ENCODE measurements at regions not wholly inside any gene's neighbourhood (a gene's known extent, or its start where the extent isn't known, plus 50 kb on each side); places are given as distances from the start of the nearest gene placed in this dataset.

GRCh38 chr6:92050216-92050615 lies 1369.1 kb downstream of the EPHA7 start:
- DNase-seq (ENCODE audit: low spot score), result no peak

- DNase-seq (ENCODE audit: low spot score), result no peak
These were observed 1371.5 kb downstream of the EPHA7 start for GRCh38 chr6:92047860-92048259.

GRCh38 chr6:92047152-92047850 lies 1372.1 kb downstream of the EPHA7 start:
- DNase-seq (ENCODE audit: low spot score), result no peak

GRCh38 chr6:92044312-92044711 lies 1375.0 kb downstream of the EPHA7 start:
- DNase-seq (ENCODE audit: low spot score), result no peak

GRCh38 chr6:92043777-92044176 lies 1375.6 kb downstream of the EPHA7 start:
- DNase-seq (ENCODE audit: low spot score), result no peak

- DNase-seq (ENCODE audit: low spot score), result no peak
These were observed 1392.5 kb downstream of the EPHA7 start for GRCh38 chr6:92026878-92027277.

GRCh38 chr6:92024881-92025280 lies 1394.5 kb downstream of the EPHA7 start:
- no peak for DNase-seq (ENCODE audit: low spot score)

GRCh38 chr6:92024110-92024509 lies 1395.2 kb downstream of the EPHA7 start:
- DNase-seq (ENCODE audit: low spot score), result no peak

- no peak for DNase-seq (ENCODE audit: low spot score)
These were observed 1395.9 kb downstream of the EPHA7 start for GRCh38 chr6:92023410-92023966.

- DNase-seq (ENCODE audit: low spot score), result no peak
These were observed 1407.6 kb downstream of the EPHA7 start for GRCh38 chr6:92011681-92012245.

GRCh38 chr6:92008757-92009502 lies 1410.4 kb downstream of the EPHA7 start:
- DNase-seq (ENCODE audit: low spot score), result no peak

GRCh38 chr6:92000112-92000511 lies 1413.2 kb upstream of the MAP3K7 start:
- no peak for DNase-seq (ENCODE audit: low spot score)

GRCh38 chr6:91994787-91995186 lies 1407.9 kb upstream of the MAP3K7 start:
- no peak for DNase-seq (ENCODE audit: low spot score)

- DNase-seq (ENCODE audit: low spot score), result no peak
These were observed 1395.7 kb upstream of the MAP3K7 start for GRCh38 chr6:91982559-91982958.

- DNase-seq (ENCODE audit: low spot score), result no peak
These were observed 1389.9 kb upstream of the MAP3K7 start for GRCh38 chr6:91976797-91977196.

GRCh38 chr6:91970700-91971099 lies 1383.8 kb upstream of the MAP3K7 start:
- DNase-seq (ENCODE audit: low spot score), result no peak

- no peak for DNase-seq (ENCODE audit: low spot score)
These were observed 1379.0 kb upstream of the MAP3K7 start for GRCh38 chr6:91965872-91966271.

GRCh38 chr6:91961671-91962070 lies 1374.8 kb upstream of the MAP3K7 start:
- DNase-seq (ENCODE audit: low spot score), result no peak

- no peak for DNase-seq (ENCODE audit: low spot score)
These were observed 1374.4 kb upstream of the MAP3K7 start for GRCh38 chr6:91961236-91961635.

- no peak for DNase-seq (ENCODE audit: low spot score)
These were observed 1355.0 kb upstream of the MAP3K7 start for GRCh38 chr6:91941838-91942237.

GRCh38 chr6:91940801-91941200 lies 1353.9 kb upstream of the MAP3K7 start:
- DNase-seq (ENCODE audit: low spot score), result no peak

- no peak for DNase-seq (ENCODE audit: low spot score)
These were observed 1340.0 kb upstream of the MAP3K7 start for GRCh38 chr6:91926827-91927226.

GRCh38 chr6:91926361-91926760 lies 1339.5 kb upstream of the MAP3K7 start:
- no peak for DNase-seq (ENCODE audit: low spot score)

All from HuH-7 (cell line).